WTC11 (cell line): ENCODE measurements at regions not wholly inside any gene's neighbourhood (a gene's known extent, or its start where the extent isn't known, plus 50 kb on each side); places are given as distances from the start of the nearest gene placed in this dataset.

Experiments used
- ATAC-seq: fragments of 200-7000 bp; cut with Tn5 transposase; 2 replicates; pipeline ENCODE4 v1.10.0; 2021; ENCODE audit warnings: mild to moderate bottlenecking, moderate library complexity
- CTCF ChIA-PET: fragments of 300-600 bp; sonication (Branson Sonifier 250); formaldehyde crosslinking; loops from one replicate; lab custom pipeline; 2021; ENCODE audit warnings: antibody characterized with exemption; lab: Charles Lee
- POLR2A ChIA-PET: fragments of 350-600 bp; sonication (Branson Sonifier 250); formaldehyde crosslinking; loops from one replicate; lab custom pipeline; 2021; ENCODE audit warnings: antibody characterized with exemption; lab: Charles Lee
- DNase-seq: peaks from one replicate; pipeline ENCODE4 v3.0.0; 2021; ENCODE audit warnings: low spot score
- H3K27ac Mint-ChIP-seq: 2 replicates; pipeline ENCODE4 v1.8.0; 2021; ENCODE audit warnings: mixed read lengths
- H3K27me3 Mint-ChIP-seq: 2 replicates; pipeline ENCODE4 v1.8.0; 2021; ENCODE audit warnings: low read depth, mild to moderate bottlenecking, moderate library complexity, mixed read lengths
- H3K36me3 Mint-ChIP-seq: 2 replicates; pipeline ENCODE4 v1.8.0; 2021; ENCODE audit warnings: mixed read lengths
- H3K4me1 Mint-ChIP-seq: 2 replicates; pipeline ENCODE4 v1.8.0; 2022; ENCODE audit warnings: mixed read lengths
- H3K4me3 Mint-ChIP-seq: 2 replicates; pipeline ENCODE4 v1.8.0; 2021; ENCODE audit warnings: mild to moderate bottlenecking, moderate library complexity, mixed read lengths
- H3K9me3 Mint-ChIP-seq: 2 replicates; pipeline ENCODE4 v1.8.0; 2021; ENCODE audit warnings: mixed read lengths
- ATF3 ChIP-seq: sonication (generic); formaldehyde crosslinking; conservative IDR thresholded peaks from 2 replicates; pipeline ENCODE4 v1.8.1; 2022; ENCODE audit warnings: mild to moderate bottlenecking, missing genetic modification reagents
- ELF4 ChIP-seq: sonication (generic); formaldehyde crosslinking; IDR thresholded peaks from 2 replicates; pipeline ENCODE4 v1.8.1; 2022; ENCODE audit warnings: low read depth, mild to moderate bottlenecking, moderate library complexity, missing genetic modification reagents
- FOXK1 ChIP-seq: sonication (generic); formaldehyde crosslinking; IDR thresholded peaks from 2 replicates; pipeline ENCODE4 v1.8.0; 2022; ENCODE audit warnings: mild to moderate bottlenecking, moderate library complexity, missing genetic modification reagents
- FOXP1 ChIP-seq: sonication (generic); formaldehyde crosslinking; IDR thresholded peaks from 2 replicates; pipeline ENCODE4 v1.8.0; 2022; ENCODE audit warnings: missing genetic modification reagents, mild to moderate bottlenecking, moderate library complexity, borderline replicate concordance
- NR2C2 ChIP-seq: sonication (generic); formaldehyde crosslinking; IDR thresholded peaks from 2 replicates; pipeline ENCODE4 v1.8.0; 2022; ENCODE audit warnings: mild to moderate bottlenecking, missing genetic modification reagents
- RORB ChIP-seq: fragments of 250-450 bp; sonication (Bioruptor Pico); IDR thresholded peaks from 2 replicates; pipeline ENCODE4 v1.9.0; 2021; ENCODE audit warnings: mild to moderate bottlenecking
- ZNF138 ChIP-seq: sonication (generic); formaldehyde crosslinking; conservative IDR thresholded peaks from 2 replicates; pipeline ENCODE4 v1.8.1; 2022; ENCODE audit warnings: mild to moderate bottlenecking, moderate library complexity, missing genetic modification reagents
- ZNF416 ChIP-seq: fragments of 250-450 bp; sonication (Bioruptor Pico); IDR thresholded peaks from 2 replicates; pipeline ENCODE4 v1.9.0; 2021; ENCODE audit warnings: mild to moderate bottlenecking, inconsistent platforms
- ZNF423 ChIP-seq: fragments of 250-450 bp; sonication (Bioruptor Pico); IDR thresholded peaks from 2 replicates; pipeline ENCODE4 v2.1.2; 2022; ENCODE audit warnings: mild to moderate bottlenecking, moderate library complexity
- ZNF512 ChIP-seq: sonication (generic); formaldehyde crosslinking; IDR thresholded peaks from 2 replicates; pipeline ENCODE4 v1.8.1; 2022; ENCODE audit warnings: missing genetic modification reagents, borderline replicate concordance
- TF ChIP-seq, protein P1 (sequence below): fragments of 250-450 bp; sonication (Bioruptor Pico); IDR thresholded peaks from 2 replicates; pipeline ENCODE4 v1.9.0; 2021; ENCODE audit warnings: mild to moderate bottlenecking
- TF ChIP-seq, protein P2 (sequence below): fragments of 250-450 bp; sonication (Bioruptor Pico); conservative IDR thresholded peaks from 2 replicates; pipeline ENCODE4 v1.9.0; 2021; ENCODE audit warnings: mild to moderate bottlenecking
- TF ChIP-seq, protein P3 (sequence below): sonication (generic); formaldehyde crosslinking; IDR thresholded peaks from 2 replicates; pipeline ENCODE4 v1.8.0; 2023; ENCODE audit warnings: missing genetic modification reagents
- TF ChIP-seq, protein P4 (sequence below): fragments of 250-450 bp; sonication (Bioruptor Pico); IDR thresholded peaks from 2 replicates; pipeline ENCODE4 v2.1.2; 2022; ENCODE audit warnings: mild to moderate bottlenecking, moderate library complexity
- TF ChIP-seq, protein P5 (sequence below): sonication (generic); formaldehyde crosslinking; IDR thresholded peaks from 2 replicates; pipeline ENCODE4 v1.8.0; 2022; ENCODE audit warnings: mild to moderate bottlenecking, missing genetic modification reagents
- TF ChIP-seq, protein P6 (sequence below): fragments of 250-450 bp; sonication (Bioruptor Pico); IDR thresholded peaks from 2 replicates; pipeline ENCODE4 v1.9.0; 2021; ENCODE audit warnings: mild to moderate bottlenecking, borderline replicate concordance

DNA sequence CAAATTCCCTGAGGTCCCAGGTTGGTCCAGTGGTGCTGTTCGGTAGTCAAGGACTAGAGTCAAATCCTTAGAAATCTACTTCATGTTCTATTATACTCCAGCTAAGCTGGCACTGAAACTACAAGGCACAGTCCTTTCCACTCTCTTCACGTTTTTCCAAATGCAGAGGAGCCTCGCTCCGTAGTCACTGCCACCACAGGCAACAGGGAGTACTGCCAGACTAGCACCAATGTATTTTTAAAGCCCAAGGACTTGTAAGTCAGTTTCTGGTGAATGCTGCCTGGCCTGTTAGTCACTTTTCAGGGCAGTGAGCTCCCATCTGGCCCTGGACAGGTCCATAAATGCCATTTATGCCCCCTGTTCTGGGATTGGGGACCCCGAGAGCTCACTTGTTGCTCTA lies 323.5 kb downstream of the FAM47A start (continued):
- TF ChIP-seq, protein P1, sequence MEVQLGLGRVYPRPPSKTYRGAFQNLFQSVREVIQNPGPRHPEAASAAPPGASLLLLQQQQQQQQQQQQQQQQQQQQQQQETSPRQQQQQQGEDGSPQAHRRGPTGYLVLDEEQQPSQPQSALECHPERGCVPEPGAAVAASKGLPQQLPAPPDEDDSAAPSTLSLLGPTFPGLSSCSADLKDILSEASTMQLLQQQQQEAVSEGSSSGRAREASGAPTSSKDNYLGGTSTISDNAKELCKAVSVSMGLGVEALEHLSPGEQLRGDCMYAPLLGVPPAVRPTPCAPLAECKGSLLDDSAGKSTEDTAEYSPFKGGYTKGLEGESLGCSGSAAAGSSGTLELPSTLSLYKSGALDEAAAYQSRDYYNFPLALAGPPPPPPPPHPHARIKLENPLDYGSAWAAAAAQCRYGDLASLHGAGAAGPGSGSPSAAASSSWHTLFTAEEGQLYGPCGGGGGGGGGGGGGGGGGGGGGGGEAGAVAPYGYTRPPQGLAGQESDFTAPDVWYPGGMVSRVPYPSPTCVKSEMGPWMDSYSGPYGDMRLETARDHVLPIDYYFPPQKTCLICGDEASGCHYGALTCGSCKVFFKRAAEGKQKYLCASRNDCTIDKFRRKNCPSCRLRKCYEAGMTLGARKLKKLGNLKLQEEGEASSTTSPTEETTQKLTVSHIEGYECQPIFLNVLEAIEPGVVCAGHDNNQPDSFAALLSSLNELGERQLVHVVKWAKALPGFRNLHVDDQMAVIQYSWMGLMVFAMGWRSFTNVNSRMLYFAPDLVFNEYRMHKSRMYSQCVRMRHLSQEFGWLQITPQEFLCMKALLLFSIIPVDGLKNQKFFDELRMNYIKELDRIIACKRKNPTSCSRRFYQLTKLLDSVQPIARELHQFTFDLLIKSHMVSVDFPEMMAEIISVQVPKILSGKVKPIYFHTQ (CRISPR knock-in tag) = no peak
- TF ChIP-seq ATF3 (CRISPR knock-in tag) (no peak), ZNF416 (CRISPR knock-in tag) (no peak)

DNA sequence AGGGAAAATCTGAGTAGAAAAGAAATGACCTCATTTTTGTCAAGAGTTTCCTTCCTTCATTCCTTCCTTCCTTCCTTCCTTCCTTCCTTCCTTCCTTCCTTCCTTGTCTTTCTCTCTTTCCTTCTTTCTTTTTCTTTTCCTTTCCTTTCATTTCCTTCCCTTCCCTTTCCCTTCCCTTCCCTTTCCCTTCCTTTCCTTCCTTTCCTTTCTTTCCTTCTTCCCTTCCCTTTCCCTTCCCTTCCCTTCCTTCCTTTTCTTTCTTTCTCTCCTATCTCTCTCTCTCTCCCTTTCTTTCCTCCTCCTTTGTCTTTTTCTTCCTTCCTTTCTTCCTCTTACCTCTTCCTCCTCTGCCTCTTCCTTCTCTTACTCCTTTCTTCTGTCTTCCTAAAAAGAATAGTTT lies 347.6 kb downstream of the FAM47A start:
- POLR2A ChIA-PET = no interaction called here
- no peaks in the 10 kb centered on the region for H3K9me3 Mint-ChIP-seq
- no peak overlapping the region for H3K4me3 Mint-ChIP-seq
- no peak for DNase-seq
- ATAC-seq = no peak
- H3K36me3 Mint-ChIP-seq = no peaks in the 10 kb centered on the region
- no peak overlapping the region; the same call in 1 of the 2 replicates for H3K27ac Mint-ChIP-seq
- H3K27me3 Mint-ChIP-seq = no peaks in the 10 kb centered on the region
- TF ChIP-seq RORB (CRISPR knock-in tag) (no peak), FOXK1 (CRISPR knock-in tag) (no peak), ZNF138 (CRISPR knock-in tag) (no peak), NR2C2 (CRISPR knock-in tag) (no peak), ELF4 (CRISPR knock-in tag) (no peak), ZNF512 (CRISPR knock-in tag) (no peak), FOXP1 (CRISPR knock-in tag) (no peak), ZNF423 (CRISPR knock-in tag) (no peak)
- TF ChIP-seq, protein P2, sequence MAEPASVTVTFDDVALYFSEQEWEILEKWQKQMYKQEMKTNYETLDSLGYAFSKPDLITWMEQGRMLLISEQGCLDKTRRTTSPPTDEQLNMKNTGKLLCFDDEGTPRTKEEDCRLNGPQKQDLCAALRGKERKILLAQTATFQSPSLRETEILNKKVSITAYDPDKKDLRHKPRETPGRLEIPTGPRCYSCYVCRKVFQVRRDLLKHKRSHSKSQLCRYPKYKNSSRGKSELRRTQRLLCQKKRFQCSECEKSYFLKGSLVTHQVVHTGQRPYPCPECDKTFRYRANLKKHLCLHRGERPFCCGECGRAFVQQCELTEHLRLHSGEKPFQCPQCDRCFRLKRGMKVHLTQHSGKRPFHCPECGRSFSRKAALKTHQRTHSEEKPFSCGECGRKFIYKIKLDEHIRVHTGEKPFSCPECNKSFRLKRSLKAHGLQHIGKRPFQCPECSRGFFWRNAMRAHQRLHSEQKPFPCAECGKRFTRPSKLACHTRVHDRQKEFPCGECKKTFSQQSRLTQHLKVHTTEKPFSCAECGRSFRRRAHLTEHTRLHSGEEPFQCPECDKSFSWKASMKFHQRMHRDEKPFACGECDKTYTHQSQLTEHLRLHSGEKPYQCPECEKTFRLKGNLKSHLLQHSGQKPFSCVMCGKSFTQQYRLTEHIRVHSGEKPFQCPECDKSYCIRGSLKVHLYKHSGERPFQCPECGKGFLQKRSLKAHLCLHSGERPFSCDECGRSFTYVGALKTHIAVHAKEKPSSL = no peak
- TF ChIP-seq, protein P3, sequence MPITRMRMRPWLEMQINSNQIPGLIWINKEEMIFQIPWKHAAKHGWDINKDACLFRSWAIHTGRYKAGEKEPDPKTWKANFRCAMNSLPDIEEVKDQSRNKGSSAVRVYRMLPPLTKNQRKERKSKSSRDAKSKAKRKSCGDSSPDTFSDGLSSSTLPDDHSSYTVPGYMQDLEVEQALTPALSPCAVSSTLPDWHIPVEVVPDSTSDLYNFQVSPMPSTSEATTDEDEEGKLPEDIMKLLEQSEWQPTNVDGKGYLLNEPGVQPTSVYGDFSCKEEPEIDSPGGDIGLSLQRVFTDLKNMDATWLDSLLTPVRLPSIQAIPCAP (CRISPR knock-in tag) = no peak
- TF ChIP-seq, protein P4, sequence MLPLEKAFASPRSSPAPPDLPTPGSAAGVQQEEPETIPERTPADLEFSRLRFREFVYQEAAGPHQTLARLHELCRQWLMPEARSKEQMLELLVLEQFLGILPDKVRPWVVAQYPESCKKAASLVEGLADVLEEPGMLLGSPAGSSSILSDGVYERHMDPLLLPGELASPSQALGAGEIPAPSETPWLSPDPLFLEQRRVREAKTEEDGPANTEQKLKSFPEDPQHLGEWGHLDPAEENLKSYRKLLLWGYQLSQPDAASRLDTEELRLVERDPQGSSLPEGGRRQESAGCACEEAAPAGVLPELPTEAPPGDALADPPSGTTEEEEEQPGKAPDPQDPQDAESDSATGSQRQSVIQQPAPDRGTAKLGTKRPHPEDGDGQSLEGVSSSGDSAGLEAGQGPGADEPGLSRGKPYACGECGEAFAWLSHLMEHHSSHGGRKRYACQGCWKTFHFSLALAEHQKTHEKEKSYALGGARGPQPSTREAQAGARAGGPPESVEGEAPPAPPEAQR (CRISPR knock-in tag) = no peak
- TF ChIP-seq, protein P5, sequence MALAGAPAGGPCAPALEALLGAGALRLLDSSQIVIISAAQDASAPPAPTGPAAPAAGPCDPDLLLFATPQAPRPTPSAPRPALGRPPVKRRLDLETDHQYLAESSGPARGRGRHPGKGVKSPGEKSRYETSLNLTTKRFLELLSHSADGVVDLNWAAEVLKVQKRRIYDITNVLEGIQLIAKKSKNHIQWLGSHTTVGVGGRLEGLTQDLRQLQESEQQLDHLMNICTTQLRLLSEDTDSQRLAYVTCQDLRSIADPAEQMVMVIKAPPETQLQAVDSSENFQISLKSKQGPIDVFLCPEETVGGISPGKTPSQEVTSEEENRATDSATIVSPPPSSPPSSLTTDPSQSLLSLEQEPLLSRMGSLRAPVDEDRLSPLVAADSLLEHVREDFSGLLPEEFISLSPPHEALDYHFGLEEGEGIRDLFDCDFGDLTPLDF (CRISPR knock-in tag) = no peak
- TF ChIP-seq, protein P6, sequence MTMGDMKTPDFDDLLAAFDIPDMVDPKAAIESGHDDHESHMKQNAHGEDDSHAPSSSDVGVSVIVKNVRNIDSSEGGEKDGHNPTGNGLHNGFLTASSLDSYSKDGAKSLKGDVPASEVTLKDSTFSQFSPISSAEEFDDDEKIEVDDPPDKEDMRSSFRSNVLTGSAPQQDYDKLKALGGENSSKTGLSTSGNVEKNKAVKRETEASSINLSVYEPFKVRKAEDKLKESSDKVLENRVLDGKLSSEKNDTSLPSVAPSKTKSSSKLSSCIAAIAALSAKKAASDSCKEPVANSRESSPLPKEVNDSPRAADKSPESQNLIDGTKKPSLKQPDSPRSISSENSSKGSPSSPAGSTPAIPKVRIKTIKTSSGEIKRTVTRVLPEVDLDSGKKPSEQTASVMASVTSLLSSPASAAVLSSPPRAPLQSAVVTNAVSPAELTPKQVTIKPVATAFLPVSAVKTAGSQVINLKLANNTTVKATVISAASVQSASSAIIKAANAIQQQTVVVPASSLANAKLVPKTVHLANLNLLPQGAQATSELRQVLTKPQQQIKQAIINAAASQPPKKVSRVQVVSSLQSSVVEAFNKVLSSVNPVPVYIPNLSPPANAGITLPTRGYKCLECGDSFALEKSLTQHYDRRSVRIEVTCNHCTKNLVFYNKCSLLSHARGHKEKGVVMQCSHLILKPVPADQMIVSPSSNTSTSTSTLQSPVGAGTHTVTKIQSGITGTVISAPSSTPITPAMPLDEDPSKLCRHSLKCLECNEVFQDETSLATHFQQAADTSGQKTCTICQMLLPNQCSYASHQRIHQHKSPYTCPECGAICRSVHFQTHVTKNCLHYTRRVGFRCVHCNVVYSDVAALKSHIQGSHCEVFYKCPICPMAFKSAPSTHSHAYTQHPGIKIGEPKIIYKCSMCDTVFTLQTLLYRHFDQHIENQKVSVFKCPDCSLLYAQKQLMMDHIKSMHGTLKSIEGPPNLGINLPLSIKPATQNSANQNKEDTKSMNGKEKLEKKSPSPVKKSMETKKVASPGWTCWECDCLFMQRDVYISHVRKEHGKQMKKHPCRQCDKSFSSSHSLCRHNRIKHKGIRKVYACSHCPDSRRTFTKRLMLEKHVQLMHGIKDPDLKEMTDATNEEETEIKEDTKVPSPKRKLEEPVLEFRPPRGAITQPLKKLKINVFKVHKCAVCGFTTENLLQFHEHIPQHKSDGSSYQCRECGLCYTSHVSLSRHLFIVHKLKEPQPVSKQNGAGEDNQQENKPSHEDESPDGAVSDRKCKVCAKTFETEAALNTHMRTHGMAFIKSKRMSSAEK (CRISPR knock-in tag) = no peak
- TF ChIP-seq, all 79 proteins: peak for 0
- 0 out of 2 replicates have a peak, but pooled peaks cover 4% of the 10 kb centered on the region for H3K4me1 Mint-ChIP-seq
- CTCF ChIA-PET = no interaction called here
